ENCODE measurements at regions not wholly inside any gene's neighbourhood (a gene's known extent, or its start where the extent isn't known, plus 50 kb on each side); places are given as distances from the start of the nearest gene placed in this dataset.
A peak's percentile ranks its signal among the peaks of the same experiment; 100 is the strongest.

GRCh38 chr12:89928467-89928866 lies 219.8 kb upstream of the ATP2B1 start:
- no peaks in the 10 kb centered on the region for H3K27me3 ChIP-seq (ENCODE audit: low read depth)
- no peak for ATAC-seq
- H3K27ac ChIP-seq = no peak overlapping the region
- no peak overlapping the region for H3K4me3 ChIP-seq
- intact Hi-C loops (cut with DNase I) = no loop called here
- no peaks in the 10 kb centered on the region for H3K36me3 ChIP-seq
- no peak for DNase-seq
- TF ChIP-seq, protein P1, sequence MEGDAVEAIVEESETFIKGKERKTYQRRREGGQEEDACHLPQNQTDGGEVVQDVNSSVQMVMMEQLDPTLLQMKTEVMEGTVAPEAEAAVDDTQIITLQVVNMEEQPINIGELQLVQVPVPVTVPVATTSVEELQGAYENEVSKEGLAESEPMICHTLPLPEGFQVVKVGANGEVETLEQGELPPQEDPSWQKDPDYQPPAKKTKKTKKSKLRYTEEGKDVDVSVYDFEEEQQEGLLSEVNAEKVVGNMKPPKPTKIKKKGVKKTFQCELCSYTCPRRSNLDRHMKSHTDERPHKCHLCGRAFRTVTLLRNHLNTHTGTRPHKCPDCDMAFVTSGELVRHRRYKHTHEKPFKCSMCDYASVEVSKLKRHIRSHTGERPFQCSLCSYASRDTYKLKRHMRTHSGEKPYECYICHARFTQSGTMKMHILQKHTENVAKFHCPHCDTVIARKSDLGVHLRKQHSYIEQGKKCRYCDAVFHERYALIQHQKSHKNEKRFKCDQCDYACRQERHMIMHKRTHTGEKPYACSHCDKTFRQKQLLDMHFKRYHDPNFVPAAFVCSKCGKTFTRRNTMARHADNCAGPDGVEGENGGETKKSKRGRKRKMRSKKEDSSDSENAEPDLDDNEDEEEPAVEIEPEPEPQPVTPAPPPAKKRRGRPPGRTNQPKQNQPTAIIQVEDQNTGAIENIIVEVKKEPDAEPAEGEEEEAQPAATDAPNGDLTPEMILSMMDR (IDR thresholded peaks at IDR 0.05) = no peak
- H3K9me3 ChIP-seq = no peaks in the 10 kb centered on the region
- H3K4me1 ChIP-seq = no peaks in the 10 kb centered on the region

GRCh38 chr12:89927226-89927698 lies 218.6 kb upstream of the ATP2B1 start:
- TF ChIP-seq, protein P1 (IDR thresholded peaks at IDR 0.05) = no peak
- Histone ChIP-seq H3K4me1 (no peaks in the 10 kb centered on the region), H3K27ac (peak overlapping the region; percentile 8), H3K27me3 (ENCODE audit: low read depth) (no peaks in the 10 kb centered on the region), H3K4me3 (no peak overlapping the region), H3K36me3 (no peaks in the 10 kb centered on the region), H3K9me3 (no peaks in the 10 kb centered on the region)
- intact Hi-C loops (cut with DNase I) = no loop called here
- DNase-seq = no peak
- ATAC-seq = peak; percentile 55 to 65

GRCh38 chr12:89924191-89924590 lies 215.6 kb upstream of the ATP2B1 start:
- TF ChIP-seq, protein P1 (IDR thresholded peaks at IDR 0.05) = no peak
- Histone ChIP-seq H3K27me3 (ENCODE audit: low read depth) (no peaks in the 10 kb centered on the region), H3K9me3 (no peaks in the 10 kb centered on the region), H3K27ac (no peak overlapping the region), H3K4me3 (no peak overlapping the region), H3K4me1 (no peaks in the 10 kb centered on the region), H3K36me3 (no peaks in the 10 kb centered on the region)
- ATAC-seq (no peak), DNase-seq (no peak)
- intact Hi-C loops (cut with DNase I) = no loop called here

DNA sequence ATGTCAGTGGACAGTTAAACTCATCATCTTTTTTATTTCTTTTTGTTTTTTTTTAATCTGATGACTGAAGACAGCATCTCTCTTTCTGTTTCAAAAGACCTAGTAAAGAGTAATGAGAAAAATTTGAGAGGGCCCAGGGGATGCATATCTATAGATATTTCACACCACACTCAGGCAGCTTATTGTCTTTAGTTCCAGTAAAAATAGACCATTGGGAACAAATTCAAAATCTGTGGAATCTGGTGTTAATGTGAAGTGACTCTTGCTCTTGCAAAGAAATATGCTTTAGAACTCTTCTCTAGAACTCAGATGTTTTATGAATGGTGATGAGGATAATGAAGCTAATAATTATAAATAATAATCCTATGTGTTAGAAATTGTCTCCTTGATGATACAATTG lies 214.5 kb upstream of the ATP2B1 start:
- intact Hi-C loops (cut with DNase I) = no loop called here
- TF ChIP-seq, protein P1 (IDR thresholded peaks at IDR 0.05) = no peak
- no peaks in the 10 kb centered on the region for H3K36me3 ChIP-seq
- H3K9me3 ChIP-seq = no peaks in the 10 kb centered on the region
- H3K27ac ChIP-seq = no peak overlapping the region
- H3K4me1 ChIP-seq = no peaks in the 10 kb centered on the region
- H3K4me3 ChIP-seq = no peak overlapping the region
- DNase-seq = no peak
- no peak for ATAC-seq
- no peaks in the 10 kb centered on the region for H3K27me3 ChIP-seq (ENCODE audit: low read depth)

DNA sequence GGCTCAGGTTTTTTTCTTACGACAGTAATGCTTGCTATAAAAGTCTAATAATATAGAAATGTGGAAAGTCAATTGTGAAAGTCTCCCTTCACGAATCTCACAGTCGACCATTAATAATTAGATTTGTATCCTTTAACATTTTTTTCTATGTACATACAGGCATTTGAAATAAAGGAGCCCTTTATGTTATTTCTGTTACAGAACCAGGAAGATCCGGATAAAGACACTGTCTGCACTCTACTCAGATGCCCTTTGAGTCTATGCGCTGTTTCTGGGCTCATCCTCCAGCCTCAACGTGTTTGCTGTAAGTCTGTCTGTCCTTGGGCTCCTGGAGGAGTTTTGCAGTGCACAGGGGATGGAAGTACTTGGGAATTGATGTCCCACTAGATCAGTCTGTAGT lies 212.2 kb upstream of the ATP2B1 start:
- H3K4me1 ChIP-seq = no peaks in the 10 kb centered on the region
- intact Hi-C loops (cut with DNase I) = no loop called here
- H3K4me3 ChIP-seq = no peak overlapping the region
- no peaks in the 10 kb centered on the region for H3K27me3 ChIP-seq (ENCODE audit: low read depth)
- no peak for DNase-seq
- TF ChIP-seq, protein P1 (IDR thresholded peaks at IDR 0.05) = no peak
- no peaks in the 10 kb centered on the region for H3K9me3 ChIP-seq
- ATAC-seq = no peak
- H3K36me3 ChIP-seq = no peaks in the 10 kb centered on the region
- no peak overlapping the region for H3K27ac ChIP-seq
